H7 (cell line): ENCODE measurements at regions not wholly inside any gene's neighbourhood (a gene's known extent, or its start where the extent isn't known, plus 50 kb on each side); places are given as distances from the start of the nearest gene placed in this dataset.

ENCODE experiments used
- DNase-seq: peaks from one replicate; pipeline ENCODE4 v3.0.0; 2012
- H3K27me3 ChIP-seq: 2 replicates; pipeline ENCODE4 v1.6.0; 2011; ENCODE audit warnings: mild to moderate bottlenecking, low read length; ENCODE audit not compliant: control insufficient read depth, insufficient read depth
- H3K36me3 ChIP-seq: replicated peaks from 2 replicates; pipeline ENCODE4 v1.5.1; 2011; ENCODE audit warnings: low read length; ENCODE audit not compliant: control insufficient read depth, insufficient read depth
- H3K4me3 ChIP-seq: 2 replicates; pipeline ENCODE4 v1.5.1; 2011; ENCODE audit warnings: low read depth, mild to moderate bottlenecking, control low read depth, low read length, moderate library complexity; ENCODE audit not compliant: insufficient read depth

- H3K4me3 ChIP-seq, result no peak overlapping the region
- no peak for DNase-seq
- H3K36me3 ChIP-seq, result no peaks in the 10 kb centered on the region
- H3K27me3 ChIP-seq, result no peaks in the 10 kb centered on the region
Measured at GRCh38 chr11:34754171-34754823, 133.4 kb downstream of the EHF start.

DNA sequence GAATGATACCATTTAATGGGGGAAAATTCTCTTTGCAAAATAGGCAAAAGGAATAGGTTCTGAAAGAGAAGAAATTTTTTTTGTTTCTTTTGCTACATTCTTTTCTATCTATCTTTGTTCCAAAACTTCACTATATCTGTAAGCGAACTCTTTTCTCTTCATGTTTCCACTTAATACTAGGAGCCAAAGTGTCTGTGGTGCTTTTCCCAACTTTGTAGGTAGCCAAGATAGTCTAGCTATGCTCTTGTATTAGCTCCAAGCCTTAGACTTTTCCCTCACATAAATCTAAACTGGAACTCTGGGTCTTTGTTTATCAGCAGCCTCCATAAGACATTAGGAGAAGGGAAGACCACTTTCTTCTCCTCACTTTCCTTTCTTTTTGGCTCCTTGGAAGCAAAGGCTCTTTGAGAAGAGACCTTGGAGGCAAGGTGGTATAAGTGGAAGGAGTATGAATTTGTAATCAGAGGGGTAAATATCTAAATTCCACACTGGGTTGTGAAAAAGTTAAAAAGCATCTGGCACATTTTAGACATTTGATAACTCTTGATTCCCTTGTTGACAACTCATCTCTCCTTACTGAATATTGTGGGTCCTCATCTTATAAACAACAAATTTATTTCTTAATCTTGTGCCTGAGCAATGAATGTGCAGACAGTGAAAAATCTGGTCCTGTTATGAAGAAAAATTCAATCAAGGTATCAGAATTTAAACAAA, 130.0 kb downstream of the EHF start:
- Histone ChIP-seq H3K36me3 (no peaks in the 10 kb centered on the region; the same call in 1 of the 2 replicates), H3K27me3 (no peaks in the 10 kb centered on the region), H3K4me3 (no peak overlapping the region)
- DNase-seq, result no peak

DNA sequence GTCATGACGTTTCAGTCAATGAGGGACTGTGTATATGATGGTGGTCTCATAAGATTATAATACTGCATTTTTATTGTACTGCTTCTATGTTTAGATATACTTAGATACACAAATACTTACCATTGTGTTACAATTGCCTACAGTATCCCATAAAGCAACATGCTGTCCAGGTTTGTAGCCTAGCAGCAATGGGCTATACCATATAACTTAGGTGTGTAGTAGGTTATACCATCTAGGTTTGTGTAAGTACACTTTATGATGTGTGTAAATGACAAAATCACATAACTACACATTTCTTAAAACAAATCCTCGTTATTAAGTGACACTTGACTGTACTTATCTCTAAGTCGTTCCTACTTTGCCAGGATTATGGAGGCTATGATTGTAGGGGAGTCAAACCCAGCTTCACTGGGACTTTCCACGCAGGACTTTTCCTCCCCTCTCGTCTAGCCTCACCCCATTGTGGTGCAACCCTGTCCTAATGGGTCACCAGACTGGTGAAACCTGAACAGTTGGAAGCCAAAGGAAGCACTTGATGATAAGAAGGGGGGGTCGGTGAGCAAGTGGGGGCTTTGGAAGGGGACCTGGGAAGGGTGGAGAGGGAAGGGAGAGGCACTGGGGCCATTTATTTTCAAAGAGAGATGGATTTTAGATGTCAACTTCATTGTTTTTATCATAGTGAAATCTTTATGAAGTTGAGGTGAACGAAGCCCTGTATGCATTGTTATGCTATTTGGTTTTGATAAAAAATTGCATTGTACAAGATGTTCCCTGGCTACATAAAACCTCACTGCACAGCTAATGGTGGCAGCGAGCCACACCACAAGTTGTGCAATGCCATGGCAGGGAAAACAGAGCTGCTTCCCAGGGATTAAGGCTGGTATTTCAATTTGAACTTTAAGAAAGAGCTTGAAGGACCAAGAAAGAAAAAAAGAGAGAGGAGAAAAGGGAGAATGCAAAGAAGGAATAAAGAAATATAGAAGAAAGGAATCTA, 129.1 kb downstream of the EHF start:
- H3K36me3 ChIP-seq, result no peaks in the 10 kb centered on the region; the same call in 1 of the 2 replicates
- no peak overlapping the region for H3K4me3 ChIP-seq
- no peak for DNase-seq
- no peaks in the 10 kb centered on the region for H3K27me3 ChIP-seq

- no peak overlapping the region for H3K4me3 ChIP-seq
- H3K36me3 ChIP-seq, result no peaks in the 10 kb centered on the region; the same call in 1 of the 2 replicates
- H3K27me3 ChIP-seq, result no peaks in the 10 kb centered on the region
- DNase-seq, result no peak
Measured at GRCh38 chr11:34748036-34748435, 127.1 kb downstream of the EHF start.

DNA sequence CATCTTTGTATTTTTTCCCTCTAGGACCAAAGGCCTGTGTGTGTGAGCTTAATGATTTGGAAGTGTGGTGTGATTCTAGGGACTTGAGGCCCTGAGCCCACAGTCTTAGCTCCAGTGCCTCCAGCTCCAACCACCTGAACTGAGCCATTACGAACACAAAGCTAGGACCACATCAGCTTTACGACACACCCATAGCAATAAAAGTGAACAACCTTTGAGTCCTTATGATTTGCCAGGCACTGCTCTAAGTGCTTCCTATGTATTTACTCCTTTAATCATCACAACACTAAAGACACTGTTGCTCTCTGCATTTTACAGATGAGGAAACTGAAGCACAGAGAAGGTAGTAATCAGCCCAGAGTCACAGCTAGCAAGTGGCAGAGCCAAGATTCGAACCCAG, 126.4 kb downstream of the EHF start:
- DNase-seq, result no peak
- no peak overlapping the region for H3K4me3 ChIP-seq
- H3K27me3 ChIP-seq, result no peaks in the 10 kb centered on the region
- no peaks in the 10 kb centered on the region; the same call in 1 of the 2 replicates for H3K36me3 ChIP-seq

- no peaks in the 10 kb centered on the region; the same call in 1 of the 2 replicates for H3K36me3 ChIP-seq
- DNase-seq, result no peak
- H3K27me3 ChIP-seq, result no peaks in the 10 kb centered on the region
- H3K4me3 ChIP-seq, result no peak overlapping the region
Measured at GRCh38 chr11:34745195-34745594, 124.3 kb downstream of the EHF start.

- Histone ChIP-seq H3K36me3 (no peaks in the 10 kb centered on the region; the same call in 1 of the 2 replicates), H3K27me3 (no peaks in the 10 kb centered on the region), H3K4me3 (no peak overlapping the region)
Measured at GRCh38 chr11:34744511-34744910, 123.6 kb downstream of the EHF start.

GRCh38 chr11:34738237-34738636, 117.3 kb downstream of the EHF start:
- DNase-seq, result no peak
- Histone ChIP-seq H3K27me3 (no peaks in the 10 kb centered on the region), H3K36me3 (no peaks in the 10 kb centered on the region; the same call in none of the 2 replicates), H3K4me3 (no peak overlapping the region)

More at GRCh38 chr11:34744511-34744910, 123.6 kb downstream of the EHF start:
- DNase-seq, result no peak

GRCh38 chr11:34732831-34733230, 111.9 kb downstream of the EHF start:
- DNase-seq, result no peak
- no peak overlapping the region for H3K4me3 ChIP-seq

DNA sequence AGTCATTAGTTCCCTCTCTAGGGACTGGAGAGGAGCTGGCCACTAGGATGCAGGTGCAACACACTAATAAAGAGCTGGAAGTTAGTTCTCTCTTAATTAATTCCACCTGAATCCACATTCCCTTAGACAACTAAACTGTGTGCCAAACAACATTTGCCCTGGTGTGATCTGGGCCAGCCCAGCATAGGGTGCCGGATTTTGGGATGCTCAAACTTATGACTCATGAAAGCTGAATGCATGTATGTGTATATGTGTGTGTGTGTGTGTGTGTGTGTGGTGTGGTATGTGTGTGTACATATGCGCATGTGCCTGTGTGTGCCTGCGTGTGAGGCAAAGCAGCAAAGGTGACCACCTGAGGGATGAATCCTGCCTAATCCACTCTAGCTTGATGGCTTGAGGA, 110.7 kb downstream of the EHF start:
- no peak for DNase-seq
- H3K27me3 ChIP-seq, result no peaks in the 10 kb centered on the region
- no peak overlapping the region for H3K4me3 ChIP-seq
- no peaks in the 10 kb centered on the region; the same call in none of the 2 replicates for H3K36me3 ChIP-seq

More at GRCh38 chr11:34732831-34733230, 111.9 kb downstream of the EHF start:
- H3K36me3 ChIP-seq, result no peaks in the 10 kb centered on the region; the same call in none of the 2 replicates
- H3K27me3 ChIP-seq, result no peaks in the 10 kb centered on the region

- Histone ChIP-seq H3K36me3 (no peaks in the 10 kb centered on the region; the same call in none of the 2 replicates), H3K27me3 (no peaks in the 10 kb centered on the region), H3K4me3 (no peak overlapping the region)
- no peak for DNase-seq
Measured at GRCh38 chr11:34730544-34731295, 109.8 kb downstream of the EHF start.

- Histone ChIP-seq H3K27me3 (no peaks in the 10 kb centered on the region), H3K36me3 (no peaks in the 10 kb centered on the region; the same call in 1 of the 2 replicates), H3K4me3 (no peak overlapping the region)
- DNase-seq, result no peak
Measured at GRCh38 chr11:34728609-34729008, 107.7 kb downstream of the EHF start.

GRCh38 chr11:34727228-34727737, 106.4 kb downstream of the EHF start:
- H3K4me3 ChIP-seq, result no peak overlapping the region
- H3K27me3 ChIP-seq, result no peaks in the 10 kb centered on the region
- no peak for DNase-seq
- H3K36me3 ChIP-seq, result no peaks in the 10 kb centered on the region
